Panc1 (cell line): ENCODE measurements at regions not wholly inside any gene's neighbourhood (a gene's known extent, or its start where the extent isn't known, plus 50 kb on each side); places are given as distances from the start of the nearest gene placed in this dataset.

Source experiments
- POLR2AphosphoS5 ChIP-seq: IDR thresholded peaks from 2 replicates; pipeline ENCODE4 v1.6.1; 2012; ENCODE audit warnings: mild to moderate bottlenecking, low read depth, low read length, moderate library complexity
- REST ChIP-seq, 2 experiments: IDR thresholded peaks; 2 replicates each; pipeline ENCODE4 v1.6.1; 2011 to 2012; ENCODE audit warnings: low read depth in 2 of 2, control low read depth in 1 of 2, low read length in 1 of 2, mild to moderate bottlenecking in 1 of 2, moderate library complexity in 1 of 2; ENCODE audit not compliant: insufficient read depth in 1 of 2
- TF ChIP-seq, protein P1 (sequence below): fragments of 450-650 bp; IDR thresholded peaks from 2 replicates; pipeline ENCODE4 v1.5.1; 2017; ENCODE audit warnings: mild to moderate bottlenecking

DNA sequence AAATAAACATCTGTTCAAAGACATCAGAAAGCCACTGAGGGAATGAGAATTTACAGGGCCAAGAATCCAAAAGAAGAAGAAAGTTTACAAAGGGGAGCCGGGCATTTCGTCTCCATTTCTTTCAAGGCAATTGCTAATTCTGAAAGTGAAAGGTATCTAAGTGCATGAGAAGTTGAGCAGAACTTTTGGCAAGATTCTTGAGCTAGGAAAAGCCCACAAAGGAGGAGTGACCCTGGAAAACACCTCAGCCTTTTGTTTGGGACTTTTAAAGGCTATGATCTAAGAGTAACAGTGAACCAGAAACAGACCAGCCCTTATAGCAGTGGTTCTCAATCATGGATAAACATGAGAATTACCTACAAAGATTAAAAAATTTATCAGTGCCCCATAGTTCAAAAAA is 87.4 kb downstream of the MDH1 start:
- no peak for TF ChIP-seq POLR2AphosphoS5
- TF ChIP-seq, protein P1, sequence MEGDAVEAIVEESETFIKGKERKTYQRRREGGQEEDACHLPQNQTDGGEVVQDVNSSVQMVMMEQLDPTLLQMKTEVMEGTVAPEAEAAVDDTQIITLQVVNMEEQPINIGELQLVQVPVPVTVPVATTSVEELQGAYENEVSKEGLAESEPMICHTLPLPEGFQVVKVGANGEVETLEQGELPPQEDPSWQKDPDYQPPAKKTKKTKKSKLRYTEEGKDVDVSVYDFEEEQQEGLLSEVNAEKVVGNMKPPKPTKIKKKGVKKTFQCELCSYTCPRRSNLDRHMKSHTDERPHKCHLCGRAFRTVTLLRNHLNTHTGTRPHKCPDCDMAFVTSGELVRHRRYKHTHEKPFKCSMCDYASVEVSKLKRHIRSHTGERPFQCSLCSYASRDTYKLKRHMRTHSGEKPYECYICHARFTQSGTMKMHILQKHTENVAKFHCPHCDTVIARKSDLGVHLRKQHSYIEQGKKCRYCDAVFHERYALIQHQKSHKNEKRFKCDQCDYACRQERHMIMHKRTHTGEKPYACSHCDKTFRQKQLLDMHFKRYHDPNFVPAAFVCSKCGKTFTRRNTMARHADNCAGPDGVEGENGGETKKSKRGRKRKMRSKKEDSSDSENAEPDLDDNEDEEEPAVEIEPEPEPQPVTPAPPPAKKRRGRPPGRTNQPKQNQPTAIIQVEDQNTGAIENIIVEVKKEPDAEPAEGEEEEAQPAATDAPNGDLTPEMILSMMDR, result no peak
- TF ChIP-seq REST (IDR thresholded peaks at IDR 0.05; ENCODE audit: insufficient read depth in 1 of 2, low read depth in 2 of 2, low read length in 1 of 2), result no peak
